ENCODE measurements at regions not wholly inside any gene's neighbourhood (a gene's known extent, or its start where the extent isn't known, plus 50 kb on each side); places are given as distances from the start of the nearest gene placed in this dataset.
A peak's percentile ranks its signal among the peaks of the same experiment; 100 is the strongest.

DNA sequence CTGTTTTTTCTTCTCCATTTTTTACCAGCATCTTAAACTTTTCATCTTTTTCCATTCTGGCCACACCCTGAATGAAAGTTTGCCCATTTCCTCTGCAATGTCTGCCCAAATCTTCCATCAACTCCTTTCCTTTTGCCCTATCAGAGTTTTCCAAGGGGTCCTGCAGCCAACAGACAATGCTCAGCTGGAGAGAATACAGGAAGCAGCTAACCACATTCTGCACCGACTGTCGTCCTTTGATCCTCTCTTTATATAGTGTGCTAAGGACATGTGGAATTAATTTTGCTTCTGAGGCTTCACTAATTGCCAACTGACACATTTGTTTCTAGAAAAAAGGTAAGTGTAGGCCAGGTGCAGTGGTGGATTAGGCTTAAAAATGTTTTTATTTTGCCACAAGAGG lies 50.5 kb upstream of the DLX2 start:
- DNase-seq, result no peak

DNA sequence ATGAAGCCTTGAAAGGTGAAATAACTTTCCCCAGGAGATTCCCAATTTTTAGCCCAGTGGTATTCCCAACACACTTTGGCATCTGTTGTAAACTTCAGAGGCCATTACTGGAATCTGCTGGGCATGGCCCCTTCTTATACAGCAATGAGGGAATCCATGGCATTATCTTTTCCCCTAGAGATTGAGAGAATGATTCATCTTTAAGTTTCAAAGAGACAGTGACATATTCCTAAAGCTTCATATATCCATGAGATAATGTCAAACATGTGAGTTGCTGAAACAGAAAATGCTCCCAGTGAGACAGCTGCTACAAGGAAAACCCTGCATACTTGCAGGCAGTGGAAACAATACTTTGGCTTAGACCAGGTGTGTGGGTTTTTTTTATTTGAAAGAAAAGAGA lies 51.1 kb upstream of the DLX2 start:
- DNase-seq, result no peak

DNA sequence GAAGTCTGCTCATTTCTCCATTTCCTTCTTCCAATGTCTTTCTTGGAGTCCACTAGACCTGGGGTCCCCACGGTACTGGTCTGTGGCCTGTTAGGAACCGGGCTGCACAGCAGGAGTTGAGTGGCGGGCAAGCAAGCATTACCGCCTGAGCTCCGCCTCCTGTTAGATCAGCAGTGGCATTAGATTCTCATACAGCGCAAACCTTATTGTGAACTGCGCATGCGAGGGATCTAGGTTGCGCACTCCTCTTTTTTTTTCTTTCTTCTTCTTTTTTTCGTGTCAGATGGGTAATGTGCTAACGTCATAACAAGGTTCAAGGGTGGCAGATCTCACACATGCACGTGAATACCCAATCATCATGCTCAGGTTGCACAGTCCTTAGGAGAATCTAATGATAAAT lies 53.1 kb upstream of the DLX2 start:
- DNase-seq, result no peak

DNA sequence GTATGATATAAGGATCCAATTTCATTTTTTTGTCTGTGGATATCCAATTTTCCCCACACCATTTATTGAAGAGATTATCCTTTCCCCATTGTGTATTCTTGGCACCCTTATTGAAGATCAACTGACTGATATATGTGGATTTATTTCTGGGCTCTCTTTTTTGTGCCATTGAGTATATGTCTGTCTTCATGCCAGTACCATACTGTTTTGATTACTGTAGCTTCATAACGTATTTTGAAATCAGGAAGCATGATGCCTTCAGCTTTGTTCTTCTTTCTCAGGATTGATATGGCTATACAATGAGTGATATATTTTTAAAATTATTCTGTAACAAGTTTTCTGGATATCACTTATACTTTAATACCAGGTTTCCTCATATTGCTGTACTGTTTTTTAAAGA lies 58.1 kb upstream of the DLX2 start:
- no peak for DNase-seq

DNA sequence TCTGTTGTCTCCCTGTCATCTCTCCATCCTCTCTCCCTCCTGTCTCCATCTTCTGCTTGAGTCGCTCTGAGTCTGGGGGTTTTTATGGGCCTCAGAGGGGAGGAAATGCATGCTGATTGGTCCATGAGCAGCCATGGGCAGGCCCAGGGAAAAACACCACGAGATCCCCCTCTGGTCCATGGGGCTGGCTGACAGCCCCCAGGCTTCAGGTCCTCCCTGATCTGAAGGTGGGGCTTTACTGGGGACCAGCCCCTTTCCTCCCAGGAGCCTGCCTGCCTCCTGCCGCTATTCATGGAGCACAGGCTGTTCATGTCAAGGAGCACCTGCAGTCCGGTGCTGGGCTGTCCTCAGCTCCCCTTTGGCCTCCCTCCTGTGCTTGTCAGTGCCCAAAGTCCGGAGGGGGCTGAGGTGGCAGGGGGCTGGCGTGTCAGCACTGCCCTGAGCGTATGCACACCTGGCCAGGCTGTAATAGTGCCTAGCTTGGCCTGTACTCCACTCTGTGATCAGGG lies 59.6 kb upstream of the DLX2 start:
- DNase-seq, result no peak

DNA sequence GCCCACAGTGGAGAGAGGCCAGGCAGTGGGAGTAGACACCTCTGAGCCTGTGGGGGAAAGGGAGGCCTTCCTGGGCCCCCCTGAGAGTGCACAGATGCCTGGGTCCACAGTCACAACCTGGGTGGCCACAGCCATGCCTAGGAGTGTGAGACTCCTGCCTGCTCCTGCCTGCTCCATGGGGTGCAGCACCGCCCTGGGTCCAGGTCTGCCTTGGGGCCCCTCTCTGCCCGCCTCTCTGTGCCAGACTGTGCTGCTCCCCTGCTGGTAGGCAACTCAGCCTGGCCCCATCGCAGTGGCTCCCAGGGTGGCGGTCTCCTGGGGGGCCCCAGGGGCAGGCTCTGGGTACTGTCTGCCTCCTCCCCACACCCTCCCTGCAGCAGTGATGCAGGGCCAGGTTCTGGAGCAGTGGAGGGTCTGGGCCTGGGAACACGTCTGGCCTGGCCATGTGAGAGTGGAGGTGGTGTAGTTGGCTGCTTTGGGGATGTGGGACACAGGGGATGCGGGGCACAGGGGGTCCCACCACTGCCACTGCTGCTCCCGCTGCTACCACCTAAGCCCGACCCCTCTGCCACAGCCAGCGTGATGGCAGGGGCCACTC lies 60.1 kb upstream of the DLX2 start:
- no peak for DNase-seq

DNA sequence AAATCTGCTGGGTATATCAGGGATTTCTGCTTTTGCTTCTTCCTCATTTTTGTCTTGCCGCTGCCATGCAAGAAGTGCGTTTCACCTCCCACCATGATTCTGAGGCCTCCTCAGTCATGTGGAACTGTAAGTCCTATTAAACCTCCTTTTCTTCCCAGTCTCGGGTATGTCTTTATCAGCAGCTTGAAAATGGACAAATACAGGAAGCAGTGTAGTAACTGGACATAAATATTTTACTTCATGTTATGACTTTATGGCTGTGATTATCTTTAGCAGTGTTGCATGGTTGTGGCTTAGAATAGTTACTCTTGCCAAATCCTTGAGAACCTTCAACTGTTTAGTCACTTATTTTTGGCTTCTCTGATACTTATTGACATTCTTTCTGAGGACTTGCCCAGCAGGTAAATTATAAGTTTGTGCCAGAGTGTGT lies 66.2 kb upstream of the DLX2 start:
- peak in 1 of 2 donors; percentile 29 for DNase-seq

DNA sequence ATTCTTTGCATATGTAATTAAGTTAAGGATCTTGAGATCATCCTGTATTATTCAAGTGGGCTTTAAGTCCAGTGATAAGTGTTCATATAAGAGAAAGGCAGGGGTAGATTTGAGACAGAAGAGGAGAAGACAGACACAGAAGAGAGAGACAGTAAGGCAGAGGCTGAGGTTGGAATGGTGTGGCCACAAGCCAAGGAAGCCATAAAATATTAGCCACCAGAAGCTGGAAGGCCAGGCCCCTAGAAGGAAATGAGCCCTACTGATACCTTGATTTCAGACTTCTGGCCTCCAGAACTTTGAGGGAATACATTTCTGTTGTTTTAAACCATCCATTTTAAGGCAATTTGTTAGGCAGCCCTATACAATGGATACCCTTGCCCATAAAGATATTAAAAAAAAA lies 66.9 kb upstream of the DLX2 start:
- no peak for DNase-seq

DNA sequence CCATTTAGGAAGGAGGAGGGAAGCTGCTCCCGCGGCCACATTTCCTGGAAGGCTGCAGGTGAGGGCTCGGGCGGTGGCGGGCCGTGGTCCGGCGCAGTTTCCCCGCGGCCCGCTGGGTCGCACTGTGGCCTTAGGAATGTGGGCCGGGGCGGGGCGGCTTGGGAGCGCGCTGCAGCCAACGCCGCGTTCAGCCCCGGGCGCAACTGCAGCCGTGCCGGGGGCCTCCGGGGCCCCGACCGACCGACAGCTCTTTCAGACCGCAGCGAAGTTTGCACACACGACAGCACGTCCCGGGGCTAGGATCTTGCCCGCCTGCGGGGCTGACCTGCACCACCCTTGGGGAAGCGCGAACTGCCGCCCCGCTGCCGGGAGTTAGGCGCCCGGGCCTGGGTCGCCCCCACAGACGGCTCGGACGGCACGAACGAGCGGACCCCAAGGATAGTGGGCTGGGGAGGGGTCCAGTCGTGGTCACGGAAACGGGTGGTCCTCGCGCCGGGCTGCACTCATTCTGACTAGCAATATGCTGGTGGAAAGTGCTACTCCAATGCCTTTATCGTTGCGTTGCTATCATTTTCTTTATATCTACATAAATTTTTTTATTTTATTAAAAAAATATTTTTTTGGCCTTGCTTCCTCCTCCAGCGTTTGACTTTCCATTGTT lies 69.9 kb upstream of the DLX2 start:
- DNase-seq, result peak; percentile 59 to 61

DNA sequence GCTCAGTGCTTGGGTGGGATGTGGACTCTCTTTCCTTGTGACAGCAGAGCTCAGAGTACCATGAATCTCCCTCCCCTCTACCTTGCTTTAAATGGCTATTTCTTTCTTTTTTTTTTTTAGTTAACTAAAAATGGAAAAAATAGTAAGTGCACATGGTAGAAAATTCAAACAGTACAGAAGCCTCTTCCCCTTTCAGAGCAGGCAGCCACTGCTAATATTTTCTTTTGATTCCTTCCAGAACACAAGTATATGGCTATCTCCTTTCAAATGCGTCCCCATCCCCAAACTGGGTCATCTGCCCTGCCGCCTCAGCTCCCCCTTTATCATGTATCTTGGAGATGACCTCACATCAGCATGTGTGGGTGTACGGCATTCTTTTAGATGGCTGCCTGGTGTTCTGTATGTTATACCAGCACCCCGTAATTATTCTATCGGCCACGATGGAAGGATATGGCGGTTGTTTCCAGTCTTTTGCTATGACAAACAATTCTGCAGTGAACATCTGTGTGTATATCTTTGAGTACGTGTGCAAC lies 70.5 kb upstream of the DLX2 start:
- DNase-seq, result no peak

DNA sequence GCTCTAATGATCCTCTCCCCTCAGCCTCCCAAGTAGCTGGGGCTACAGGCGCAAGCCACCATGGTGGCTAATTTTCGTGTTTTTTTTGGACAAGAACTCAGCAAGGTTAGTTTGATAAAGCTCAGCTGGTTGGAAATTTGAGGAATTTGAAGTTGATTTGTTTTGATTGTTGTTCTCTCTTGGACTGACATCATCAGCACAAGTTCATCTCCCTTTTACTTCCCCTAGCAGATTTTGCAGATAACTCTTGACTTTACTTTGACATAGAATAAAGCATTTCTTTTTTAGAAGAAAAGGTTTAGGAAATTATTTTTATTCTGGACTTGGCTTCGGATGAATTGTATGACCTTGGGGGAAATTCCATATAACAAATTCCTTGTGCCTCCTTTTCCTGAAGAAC lies 74.9 kb upstream of the DLX2 start:
- no peak for DNase-seq

DNA sequence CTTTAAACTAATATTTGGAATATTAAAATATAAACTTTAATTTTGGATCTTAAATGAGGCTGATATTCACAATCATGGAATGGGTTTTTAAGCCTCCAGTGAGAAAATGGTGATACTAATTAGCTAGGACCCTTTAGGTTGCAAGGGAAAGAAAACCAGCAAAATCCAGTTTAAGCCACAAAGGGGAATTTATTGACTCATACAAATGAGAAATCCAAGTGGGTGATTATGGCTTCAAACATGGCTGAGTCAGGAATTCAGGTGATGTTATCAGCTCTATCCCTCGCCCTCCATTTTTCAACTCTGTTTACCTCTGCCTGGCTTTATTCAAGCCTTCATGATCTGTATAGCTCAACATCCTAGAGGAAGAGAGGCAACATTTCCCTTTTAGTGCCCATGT lies 75.3 kb upstream of the DLX2 start:
- DNase-seq, result no peak

DNA sequence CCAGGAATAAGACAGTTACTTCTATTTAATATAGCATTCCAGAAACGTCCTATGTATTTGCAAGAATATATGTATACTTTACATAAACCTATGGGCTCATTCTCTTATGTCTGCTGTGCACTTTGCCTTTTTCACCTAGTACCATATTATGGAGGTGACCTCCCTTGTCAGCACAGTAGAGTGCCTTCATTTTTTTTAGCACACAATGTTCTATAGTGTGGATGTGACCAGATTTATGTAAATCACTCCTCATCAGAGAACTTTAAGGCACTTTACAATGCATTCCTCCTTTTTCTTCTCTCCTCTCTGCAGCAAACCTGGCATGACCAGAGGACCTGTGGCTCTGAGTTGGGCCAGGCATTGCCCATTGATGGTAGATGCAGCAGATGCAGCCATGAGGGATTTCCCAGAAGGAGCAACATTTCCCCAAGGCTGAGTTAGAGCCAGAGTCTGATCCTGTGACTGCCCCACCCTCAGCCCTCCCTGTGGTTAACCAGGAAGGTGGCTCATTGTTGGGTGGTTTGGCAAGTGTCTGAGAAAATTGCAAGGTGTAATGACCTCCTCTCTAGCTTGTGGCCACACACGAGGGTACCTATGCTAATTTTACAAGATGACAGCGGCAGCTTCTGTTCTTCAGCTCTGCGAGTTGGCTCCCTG lies 76.5 kb upstream of the DLX2 start:
- DNase-seq, result peak in 1 of 2 donors; percentile 17

DNA sequence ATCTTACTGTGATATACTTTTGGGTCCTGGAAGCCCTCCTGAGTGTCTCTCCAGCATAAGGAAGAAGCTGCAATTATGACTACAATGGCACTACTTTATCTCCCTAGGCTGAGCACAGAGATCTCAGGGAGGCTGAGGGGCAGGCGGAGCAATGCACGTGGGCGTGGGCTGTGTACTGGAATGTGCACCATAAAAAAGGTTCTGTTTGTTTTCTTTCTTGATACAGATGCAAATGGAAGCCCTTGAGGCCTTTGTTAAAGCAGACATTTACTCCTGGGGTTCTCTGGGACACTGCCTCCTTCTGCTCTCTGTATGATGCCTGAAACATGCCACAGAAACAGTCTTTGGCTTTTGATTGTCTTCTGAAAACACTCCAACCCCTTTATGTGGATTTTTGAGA lies 79.1 kb upstream of the DLX2 start:
- DNase-seq, result no peak

DNA sequence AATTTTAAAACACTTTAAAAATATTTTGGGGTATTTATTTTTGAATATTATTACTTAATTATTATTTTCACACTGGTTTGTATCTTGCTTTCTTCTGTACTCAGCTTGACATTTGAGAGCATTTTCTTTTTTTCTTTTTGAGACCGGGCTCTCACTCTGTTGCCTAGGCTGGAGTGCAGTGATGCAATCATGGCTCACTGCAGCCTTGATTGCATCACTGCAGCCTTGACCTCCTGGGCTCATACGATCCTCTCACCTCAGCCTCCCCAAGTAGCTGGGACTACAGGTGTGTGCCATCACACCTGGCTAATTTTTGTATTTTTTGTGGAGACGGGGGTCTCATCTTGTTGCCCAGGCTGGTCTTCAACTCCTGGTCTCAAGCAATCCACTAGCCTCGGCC lies 79.9 kb upstream of the DLX2 start:
- no peak for DNase-seq

DNA sequence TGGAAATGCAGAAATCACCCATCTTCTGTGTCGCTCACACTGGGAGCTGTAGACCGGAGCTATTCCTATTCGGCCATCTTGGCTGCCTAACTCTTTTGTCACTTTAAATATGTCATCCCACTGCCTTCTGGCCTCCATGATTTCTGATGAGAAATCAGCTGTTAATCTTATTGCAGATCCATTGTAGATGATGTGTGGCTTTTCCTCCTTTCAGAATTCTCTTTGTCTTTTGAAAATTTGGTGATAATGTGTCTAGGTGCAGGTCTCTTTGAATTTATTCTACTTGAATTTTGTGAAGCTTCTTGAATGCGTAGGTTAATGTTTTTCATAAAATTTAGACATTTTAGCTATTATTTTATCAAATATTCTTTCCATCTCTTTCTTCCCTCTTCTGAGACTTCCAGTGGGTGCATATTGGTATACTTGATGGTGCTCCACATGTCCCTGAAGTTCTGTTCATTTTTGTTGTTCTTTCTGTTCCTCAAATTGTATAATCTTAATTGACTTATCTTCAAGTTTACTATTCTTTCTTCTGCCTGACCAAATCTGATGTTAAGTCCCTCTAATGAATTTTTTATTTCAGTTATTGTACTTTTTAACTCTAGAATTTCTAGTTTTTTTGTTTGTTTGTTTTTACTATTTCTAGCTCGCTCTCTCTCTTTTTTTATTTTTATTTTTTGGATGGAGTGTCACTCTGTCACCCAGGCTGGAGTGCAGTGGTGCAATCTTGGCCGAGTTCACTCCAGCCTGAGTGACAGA lies 90.8 kb upstream of the DLX2 start:
- no peak for DNase-seq

DNA sequence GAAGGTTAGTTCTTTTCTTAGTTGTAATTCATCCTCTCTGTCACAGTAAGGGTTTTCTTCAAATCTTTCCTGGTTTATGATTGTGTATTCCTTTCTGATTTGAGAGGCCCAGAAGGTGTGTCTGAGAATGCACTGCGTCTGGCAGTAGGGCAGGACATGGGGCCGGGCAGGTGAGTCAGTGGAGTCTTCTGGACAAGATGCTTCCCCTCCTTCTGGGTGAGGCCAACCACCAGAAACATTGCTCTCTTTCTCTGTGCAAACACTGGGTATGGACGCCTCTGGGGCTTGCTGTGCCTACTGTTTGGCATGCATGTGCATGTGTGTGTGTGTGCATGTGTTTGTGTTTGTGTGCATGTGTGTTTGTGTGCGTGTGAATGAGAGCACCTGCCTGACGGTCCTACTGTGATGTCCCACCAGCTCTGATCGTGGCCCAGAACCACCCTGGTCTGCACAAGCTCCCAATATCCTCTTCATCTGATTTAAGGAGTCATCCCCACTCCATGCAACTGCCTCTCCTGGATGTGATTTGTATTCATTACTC lies 93.2 kb upstream of the DLX2 start:
- no peak for DNase-seq

DNA sequence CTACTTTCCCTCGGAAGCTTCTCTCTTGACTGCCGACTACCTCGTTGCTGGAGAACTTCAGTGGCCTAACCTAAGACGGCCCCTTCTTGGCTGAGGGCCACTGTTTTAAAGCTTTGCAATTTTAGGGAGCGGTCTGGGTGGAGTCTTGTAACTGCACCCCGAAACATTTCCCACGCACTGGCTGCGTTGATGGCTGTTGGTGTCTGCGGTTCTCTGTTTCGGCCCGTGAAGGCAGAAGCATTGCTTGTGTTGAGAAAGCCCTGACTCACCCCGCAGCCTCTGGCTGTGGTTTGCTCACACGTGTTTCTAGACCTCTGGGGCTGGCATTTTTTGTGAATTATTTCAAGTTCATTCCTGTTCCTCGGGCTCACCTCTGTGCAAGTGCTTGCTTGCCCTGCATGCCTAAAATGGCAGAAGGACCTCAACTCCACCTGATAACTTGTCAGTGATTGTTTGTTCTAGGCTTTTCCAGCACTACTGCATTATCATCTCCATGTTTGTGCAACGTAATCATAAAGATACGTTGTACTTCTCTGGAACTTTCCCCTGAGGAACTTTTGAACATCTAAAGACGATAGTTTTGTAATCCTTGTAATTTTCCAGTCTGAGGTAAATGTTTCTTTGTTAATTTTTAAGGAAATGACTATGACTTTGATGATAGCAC lies 94.2 kb upstream of the DLX2 start:
- DNase-seq, result peak in 1 of 2 donors; percentile 76

DNA sequence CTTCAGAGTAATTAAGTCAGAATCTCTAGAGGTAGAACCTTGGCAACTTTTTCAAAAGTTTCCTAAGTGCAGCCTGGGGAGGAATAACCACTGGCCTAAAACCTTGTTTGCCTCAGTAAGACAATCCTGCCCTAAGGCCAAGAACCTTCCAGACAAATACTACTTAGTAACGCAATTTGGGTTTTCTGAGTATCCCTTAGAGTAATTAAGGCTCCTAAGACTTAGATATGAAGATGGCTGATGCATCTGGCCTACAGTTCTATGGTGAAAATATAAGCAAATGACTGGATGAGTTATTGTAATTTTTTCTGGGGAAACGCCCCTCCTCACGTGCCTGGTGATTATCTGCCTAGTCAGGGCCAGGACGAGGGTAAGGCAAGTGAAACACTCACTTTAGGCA lies 95.7 kb upstream of the DLX2 start:
- DNase-seq, result no peak

DNA sequence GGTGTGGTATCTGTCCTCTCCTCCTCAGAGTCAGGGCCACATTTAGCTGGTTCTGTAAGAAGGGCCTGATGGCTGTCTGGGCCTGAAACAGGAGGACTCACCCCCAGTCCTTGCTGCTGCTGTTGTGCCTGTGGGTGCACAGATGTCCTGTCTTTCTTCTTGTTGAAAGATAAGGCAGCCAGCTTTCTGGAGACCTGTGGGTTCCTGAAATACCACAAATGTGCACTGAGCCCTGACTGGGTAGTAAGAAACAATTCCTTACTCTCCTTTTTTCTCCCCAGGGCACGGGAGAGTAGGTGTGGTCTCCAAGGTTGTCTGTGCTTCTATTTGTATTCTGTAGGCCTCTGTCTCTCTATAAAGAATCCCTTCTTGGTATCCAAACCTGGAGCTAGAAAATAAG lies 96.2 kb upstream of the DLX2 start:
- no peak for DNase-seq

DNA sequence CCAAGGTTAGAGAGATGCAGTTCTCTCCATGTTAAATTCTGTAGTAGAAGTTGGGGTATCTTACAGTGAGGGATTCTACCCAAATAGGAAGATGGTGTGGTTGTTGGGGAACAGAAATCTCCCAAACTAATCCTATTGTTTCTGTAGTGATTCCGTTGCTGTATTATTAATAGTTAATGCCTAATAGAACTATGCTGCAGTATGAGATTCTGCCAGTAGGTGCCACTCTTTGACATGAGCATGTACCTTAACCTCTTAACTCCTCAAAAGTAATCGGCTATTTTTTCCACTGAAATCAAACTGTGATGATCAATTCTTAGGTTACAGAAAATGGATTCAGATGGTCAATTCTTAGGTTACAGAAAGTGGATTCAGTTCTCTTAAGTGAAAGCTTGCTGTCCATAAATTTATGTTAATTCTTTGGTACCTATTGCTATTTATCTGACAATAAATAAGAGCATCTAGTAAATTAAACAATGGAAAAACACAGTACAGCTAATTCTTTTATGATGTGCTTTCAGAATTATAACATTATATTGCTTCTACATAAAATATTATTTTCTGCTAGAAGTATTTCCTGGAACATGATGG lies 97.9 kb upstream of the DLX2 start:
- DNase-seq, result peak in 1 of 2 donors; percentile 19

DNA sequence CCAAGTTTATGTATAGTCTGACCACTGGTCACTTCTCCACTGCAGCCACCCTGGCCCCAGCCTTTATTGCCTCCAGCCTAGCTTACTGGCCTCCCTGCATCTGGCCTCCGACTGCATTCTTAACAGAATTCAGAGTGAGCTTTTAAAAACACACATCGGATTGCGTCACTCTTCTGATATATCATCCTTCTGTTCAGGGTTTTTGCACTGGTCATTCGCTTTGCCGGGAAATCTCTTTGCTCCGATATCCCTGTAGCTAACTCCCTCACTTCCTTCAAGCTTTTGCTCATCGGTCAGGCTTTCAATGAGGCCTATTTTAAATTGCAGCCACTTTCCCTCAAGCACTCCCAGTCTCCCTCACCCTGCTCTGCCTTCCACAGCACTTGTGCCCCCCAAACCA lies 101.6 kb upstream of the DLX2 start:
- DNase-seq, result no peak

Measured in CD4-positive, alpha-beta T cell treated with Interleukin-4 for 1 hour (primary cell).